ENCODE measurements at regions not wholly inside any gene's neighbourhood (a gene's known extent, or its start where the extent isn't known, plus 50 kb on each side); places are given as distances from the start of the nearest gene placed in this dataset.
A peak's percentile ranks its signal among the peaks of the same experiment; 100 is the strongest.

DNA sequence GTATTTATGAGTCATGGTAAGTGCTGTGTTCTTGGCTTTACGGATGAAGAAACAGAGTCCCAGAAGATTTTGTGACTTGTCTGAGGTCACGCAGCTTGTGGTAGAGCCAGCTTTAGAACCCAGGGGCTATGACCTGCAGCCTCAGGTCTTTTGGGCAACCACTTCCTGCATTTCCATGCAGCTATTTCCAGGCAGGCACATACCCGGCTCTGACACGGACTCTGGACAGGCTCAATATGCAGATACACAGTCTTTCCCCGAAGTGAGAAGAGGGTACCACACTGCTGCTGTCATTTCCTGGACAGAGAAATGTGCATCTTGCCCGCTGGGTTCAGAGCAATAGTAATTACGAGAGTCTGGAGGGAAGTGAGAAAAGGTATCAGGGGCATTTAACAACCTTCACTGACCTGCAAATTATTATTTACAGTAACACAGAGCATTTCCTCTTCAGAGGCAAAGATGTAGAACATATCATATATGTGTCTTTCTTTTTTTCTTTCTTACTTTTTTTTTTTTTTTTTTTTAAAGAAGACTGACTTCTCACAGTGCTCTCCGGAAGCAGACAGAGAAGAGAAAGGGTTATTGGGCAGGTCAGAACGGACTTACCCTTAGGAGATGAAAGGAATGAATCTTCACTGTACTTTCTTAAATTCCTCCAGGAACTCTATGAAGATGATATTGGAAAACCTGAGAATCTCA is 185.1 kb downstream of the CLIC5 start:
- WGBS, 5 donors = 16 to 22% (median 19%) methylated on average over 9 of the region's 9 CpGs
- DNase-seq = no peak
- H3K36me3 ChIP-seq = no peaks in the 10 kb centered on the region
- no peak for TF ChIP-seq POLR2A (IDR thresholded peaks at IDR 0.05)
- TF ChIP-seq, protein P1, sequence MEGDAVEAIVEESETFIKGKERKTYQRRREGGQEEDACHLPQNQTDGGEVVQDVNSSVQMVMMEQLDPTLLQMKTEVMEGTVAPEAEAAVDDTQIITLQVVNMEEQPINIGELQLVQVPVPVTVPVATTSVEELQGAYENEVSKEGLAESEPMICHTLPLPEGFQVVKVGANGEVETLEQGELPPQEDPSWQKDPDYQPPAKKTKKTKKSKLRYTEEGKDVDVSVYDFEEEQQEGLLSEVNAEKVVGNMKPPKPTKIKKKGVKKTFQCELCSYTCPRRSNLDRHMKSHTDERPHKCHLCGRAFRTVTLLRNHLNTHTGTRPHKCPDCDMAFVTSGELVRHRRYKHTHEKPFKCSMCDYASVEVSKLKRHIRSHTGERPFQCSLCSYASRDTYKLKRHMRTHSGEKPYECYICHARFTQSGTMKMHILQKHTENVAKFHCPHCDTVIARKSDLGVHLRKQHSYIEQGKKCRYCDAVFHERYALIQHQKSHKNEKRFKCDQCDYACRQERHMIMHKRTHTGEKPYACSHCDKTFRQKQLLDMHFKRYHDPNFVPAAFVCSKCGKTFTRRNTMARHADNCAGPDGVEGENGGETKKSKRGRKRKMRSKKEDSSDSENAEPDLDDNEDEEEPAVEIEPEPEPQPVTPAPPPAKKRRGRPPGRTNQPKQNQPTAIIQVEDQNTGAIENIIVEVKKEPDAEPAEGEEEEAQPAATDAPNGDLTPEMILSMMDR (IDR thresholded peaks at IDR 0.05 in 8 of 11, conservative IDR thresholded peaks at IDR 0.05 in 3 of 11) = no peak
- no peak for TF ChIP-seq POLR2AphosphoS5 (IDR thresholded peaks at IDR 0.05)
- H3K9me3 ChIP-seq = no peaks in the 10 kb centered on the region
- H3K4me3 ChIP-seq = peak overlapping the region in 1 of 8 donors; percentile 9
- no peaks in the 10 kb centered on the region for H3K27me3 ChIP-seq (replicated peaks in 1 of 7)
- intact Hi-C loops (cut with DNase I; ENCODE audit: low total_unique reads) = no loop called here
- H3K27ac ChIP-seq = no peak overlapping the region
- peaks cover 6 to 24% (median 15%) of the 10 kb centered on the region in 6 donors for H3K4me1 ChIP-seq

GRCh38 chr6:45829873-45830272 is 185.8 kb downstream of the CLIC5 start:
- no peak overlapping the region for H3K27ac ChIP-seq
- no peak for TF ChIP-seq POLR2AphosphoS5 (IDR thresholded peaks at IDR 0.05)
- TF ChIP-seq POLR2A (IDR thresholded peaks at IDR 0.05) = no peak
- TF ChIP-seq, protein P1 (IDR thresholded peaks at IDR 0.05 in 8 of 11, conservative IDR thresholded peaks at IDR 0.05 in 3 of 11) = no peak
- WGBS, 5 donors = 94 to 100% (median 97%) methylated on average over 1 of the region's 1 CpG
- H3K36me3 ChIP-seq = no peaks in the 10 kb centered on the region
- no peaks in the 10 kb centered on the region for H3K27me3 ChIP-seq (replicated peaks in 1 of 7)
- H3K4me3 ChIP-seq = no peak overlapping the region
- DNase-seq = no peak
- no peaks in the 10 kb centered on the region for H3K9me3 ChIP-seq
- peaks cover 6 to 24% (median 15%) of the 10 kb centered on the region in 6 donors for H3K4me1 ChIP-seq
- intact Hi-C loops (cut with DNase I; ENCODE audit: low total_unique reads) = no loop called here

- Histone ChIP-seq H3K9me3 (no peaks in the 10 kb centered on the region), H3K4me3 (no peak overlapping the region), H3K4me1 (peaks cover 6 to 24% (median 15%) of the 10 kb centered on the region in 6 donors), H3K27ac (no peak overlapping the region), H3K36me3 (no peaks in the 10 kb centered on the region), H3K27me3 (replicated peaks in 1 of 7) (no peaks in the 10 kb centered on the region)
- WGBS, 5 donors = 92 to 96% (median 93%) methylated on average over 7 of the region's 7 CpGs
- intact Hi-C loops (cut with DNase I; ENCODE audit: low total_unique reads) = no loop called here
- TF ChIP-seq POLR2A (IDR thresholded peaks at IDR 0.05) (no peak), POLR2AphosphoS5 (IDR thresholded peaks at IDR 0.05) (no peak)
- TF ChIP-seq, protein P1 (IDR thresholded peaks at IDR 0.05 in 8 of 11, conservative IDR thresholded peaks at IDR 0.05 in 3 of 11) = no peak
- DNase-seq = no peak
Measured at GRCh38 chr6:45827952-45828530, 187.6 kb downstream of the CLIC5 start.

GRCh38 chr6:45822873-45823272 is 192.8 kb downstream of the CLIC5 start:
- Histone ChIP-seq H3K4me3 (no peak overlapping the region), H3K27me3 (replicated peaks in 1 of 7) (no peaks in the 10 kb centered on the region), H3K27ac (no peak overlapping the region), H3K36me3 (no peaks in the 10 kb centered on the region), H3K9me3 (peaks cover 0 to 3% (median 0%) of the 10 kb centered on the region in 8 donors), H3K4me1 (no peaks in the 10 kb centered on the region)
- intact Hi-C loops (cut with DNase I; ENCODE audit: low total_unique reads) = no loop called here
- TF ChIP-seq, protein P1 (IDR thresholded peaks at IDR 0.05 in 8 of 11, conservative IDR thresholded peaks at IDR 0.05 in 3 of 11) = no peak
- TF ChIP-seq POLR2A (IDR thresholded peaks at IDR 0.05) = no peak
- TF ChIP-seq POLR2AphosphoS5 (IDR thresholded peaks at IDR 0.05) = no peak
- 72 to 84% (median 80%) methylated on average over 4 of the region's 4 CpGs for whole genome bisulfite sequencing, 5 donors
- no peak for DNase-seq
